ENCODE measurements at regions not wholly inside any gene's neighbourhood (a gene's known extent, or its start where the extent isn't known, plus 50 kb on each side); places are given as distances from the start of the nearest gene placed in this dataset.

- no peak for DNase-seq
Measured at GRCh38 chr10:3723766-3724165, 61.2 kb downstream of the KLF6 start.

DNA sequence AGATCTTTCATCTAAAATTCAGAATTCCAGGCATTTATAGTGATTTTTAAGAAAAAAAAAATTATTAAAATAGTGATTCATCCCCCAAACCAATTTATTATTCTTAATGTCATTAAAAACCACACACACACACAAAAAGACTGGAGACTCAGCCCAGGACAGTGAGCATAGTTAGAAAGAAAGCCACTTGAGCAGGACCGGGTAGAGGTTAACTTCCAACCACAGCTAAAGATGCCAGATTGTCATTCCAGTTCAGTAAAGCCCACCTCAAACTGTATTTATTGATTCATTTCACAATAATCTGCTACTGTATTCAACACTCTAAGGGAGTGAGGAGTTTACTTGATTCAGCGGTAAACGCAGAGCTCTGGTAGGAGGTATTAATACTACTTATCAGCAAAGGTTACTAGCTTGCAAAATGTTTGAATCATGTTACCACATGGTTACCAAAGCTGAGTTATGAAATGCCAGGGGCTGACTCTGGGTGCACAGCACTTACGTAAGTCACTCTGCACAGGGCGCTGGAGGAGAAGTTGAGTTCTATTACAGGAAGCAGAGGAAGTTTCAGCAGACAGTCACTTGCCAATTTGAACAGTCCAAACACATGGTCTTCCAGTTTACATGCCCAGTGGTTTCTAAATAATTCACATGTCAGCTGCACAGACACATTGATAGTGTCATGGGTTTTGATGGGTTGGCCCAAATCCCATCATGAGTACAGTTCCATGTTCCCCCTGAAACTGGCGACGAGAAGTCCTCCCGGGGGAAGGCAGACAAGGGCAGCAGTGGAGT lies 64.6 kb downstream of the KLF6 start:
- DNase-seq: no peak

DNA sequence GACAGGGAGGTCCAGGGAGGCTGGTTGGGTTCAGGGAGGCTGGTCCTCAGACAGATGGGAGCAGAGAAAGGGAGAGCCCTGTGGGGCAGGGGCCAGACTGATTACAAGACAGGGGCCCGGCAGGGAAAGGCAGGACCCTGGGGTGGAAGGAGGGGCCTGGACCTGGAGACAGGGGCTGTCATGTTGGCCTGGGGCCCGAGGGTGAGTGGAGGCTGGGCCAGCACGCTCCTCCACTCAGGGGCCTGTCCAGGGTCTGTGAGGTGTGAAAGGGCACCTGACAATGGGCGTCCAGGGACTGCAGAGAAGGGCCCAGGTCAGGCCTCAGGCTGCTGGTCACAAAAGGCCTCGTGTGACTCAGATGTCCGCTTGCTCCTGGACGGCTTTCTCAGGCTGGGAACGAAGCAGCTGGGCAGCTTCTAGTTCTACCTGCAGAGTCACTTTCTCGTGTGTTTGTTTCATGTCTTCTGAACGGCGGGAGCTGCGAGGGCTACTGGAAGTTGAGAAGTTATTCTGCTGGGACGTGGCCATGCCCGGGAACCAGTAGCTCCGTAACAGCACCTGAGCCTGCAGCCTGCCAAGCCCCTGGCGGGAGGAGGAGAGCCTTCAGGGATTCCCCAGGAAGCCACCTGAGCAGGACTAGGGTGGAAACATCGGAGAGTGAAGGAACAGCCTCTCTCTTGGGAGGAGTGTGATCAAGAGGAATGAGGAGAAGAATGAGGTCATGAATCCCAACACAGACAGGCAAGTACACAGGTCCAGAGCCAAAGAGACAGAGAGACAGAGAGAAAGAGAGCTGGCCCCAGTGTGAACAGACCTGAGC lies 65.8 kb downstream of the KLF6 start:
- no peak for DNase-seq

GRCh38 chr10:3716093-3716492 lies 68.9 kb downstream of the KLF6 start:
- no peak for DNase-seq

DNA sequence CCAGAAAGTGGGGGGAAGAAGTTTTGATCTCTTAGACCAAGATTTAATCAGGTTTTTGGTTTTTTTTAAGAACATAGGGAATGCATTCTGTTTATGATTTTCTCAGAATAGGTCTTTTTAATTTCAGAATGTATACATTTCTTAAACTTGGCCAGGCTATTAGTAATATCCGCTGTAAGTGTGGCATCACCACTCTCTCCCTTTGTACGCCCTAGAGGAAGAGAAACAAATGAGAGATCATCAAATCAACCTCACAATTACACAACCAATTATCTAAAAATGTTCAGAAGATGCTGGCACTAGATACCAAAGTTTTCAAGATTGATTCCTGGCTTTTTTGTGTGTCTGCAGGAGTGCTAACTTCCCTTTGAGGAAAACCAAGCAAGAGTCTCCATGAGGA lies 70.0 kb downstream of the KLF6 start:
- DNase-seq: no peak

DNA sequence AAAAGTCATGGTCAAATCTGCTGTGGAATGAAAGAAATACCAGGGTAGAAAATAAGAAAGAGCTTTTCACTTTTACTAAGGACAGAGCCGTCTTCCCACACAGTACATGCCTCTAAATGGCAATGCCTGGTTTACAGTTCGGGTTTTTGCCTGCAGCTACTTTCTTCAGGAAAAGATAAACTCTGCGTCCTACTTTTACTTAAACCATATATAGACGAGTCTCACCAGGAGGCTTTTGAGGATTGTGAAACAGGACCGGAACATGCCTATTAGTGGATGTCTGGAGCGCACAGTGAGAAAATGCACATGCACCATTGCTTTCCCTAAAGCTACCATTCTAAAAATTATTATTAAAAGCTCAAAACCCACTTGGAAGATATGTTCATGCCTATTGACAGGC lies 70.5 kb downstream of the KLF6 start:
- no peak for DNase-seq

- DNase-seq: no peak
Measured at GRCh38 chr10:3712707-3713106, 72.3 kb downstream of the KLF6 start.

DNA sequence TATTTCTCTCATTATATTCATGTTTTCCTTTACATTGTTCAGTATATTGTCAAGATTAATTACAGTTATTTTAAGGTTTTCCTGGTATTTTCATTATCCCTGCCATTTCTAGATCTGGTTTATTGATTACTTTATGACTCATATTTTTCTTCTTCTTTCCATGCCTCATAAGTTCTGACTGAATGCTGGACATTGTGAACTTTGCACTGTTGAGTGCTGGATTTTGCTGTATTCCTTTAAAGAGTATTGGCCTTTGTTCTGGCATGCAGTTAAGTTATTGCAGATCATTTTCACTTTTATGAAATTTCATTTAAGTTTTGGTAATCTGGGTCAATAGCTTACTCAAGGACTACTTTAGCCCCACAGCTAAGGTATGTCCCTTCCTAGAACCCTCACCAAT lies 73.1 kb downstream of the KLF6 start:
- DNase-seq: no peak

GRCh38 chr10:3710764-3711163 lies 74.2 kb downstream of the KLF6 start:
- DNase-seq: no peak

DNA sequence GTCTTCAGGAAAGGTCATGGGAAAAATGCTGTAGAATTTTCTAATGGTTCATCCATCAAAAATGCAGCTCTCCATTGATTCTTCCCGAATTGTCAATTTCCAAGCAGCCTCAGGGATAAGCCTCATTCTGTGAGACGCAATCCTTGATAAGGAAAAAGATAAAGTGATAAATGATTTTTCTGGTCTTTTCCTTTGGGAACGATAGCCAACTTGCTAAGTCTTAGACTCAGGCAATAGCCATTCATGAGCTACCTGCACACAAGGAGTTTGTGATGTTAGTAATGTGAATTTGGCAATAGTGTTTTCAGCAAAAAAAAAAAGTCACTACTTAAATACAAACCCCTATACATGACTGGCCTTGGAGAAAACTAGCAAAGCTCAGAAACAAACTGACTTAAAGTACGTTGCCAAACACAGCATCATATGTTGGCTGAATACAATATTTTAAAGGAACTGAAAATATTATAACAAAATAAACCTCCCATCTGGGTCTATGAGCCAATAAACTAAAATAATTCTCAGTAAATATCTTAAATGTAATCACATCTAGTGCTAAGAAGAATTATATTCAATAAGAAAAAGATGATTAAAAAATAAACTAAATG lies 75.5 kb downstream of the KLF6 start:
- DNase-seq: no peak

- no peak for DNase-seq
Measured at GRCh38 chr10:3708852-3709251, 76.2 kb downstream of the KLF6 start.

GRCh38 chr10:3704565-3705325 lies 80.3 kb downstream of the KLF6 start:
- no peak for DNase-seq

GRCh38 chr10:3702569-3702968 lies 82.4 kb downstream of the KLF6 start:
- no peak for DNase-seq

GRCh38 chr10:3702056-3702546 lies 82.9 kb downstream of the KLF6 start:
- DNase-seq: no peak

DNA sequence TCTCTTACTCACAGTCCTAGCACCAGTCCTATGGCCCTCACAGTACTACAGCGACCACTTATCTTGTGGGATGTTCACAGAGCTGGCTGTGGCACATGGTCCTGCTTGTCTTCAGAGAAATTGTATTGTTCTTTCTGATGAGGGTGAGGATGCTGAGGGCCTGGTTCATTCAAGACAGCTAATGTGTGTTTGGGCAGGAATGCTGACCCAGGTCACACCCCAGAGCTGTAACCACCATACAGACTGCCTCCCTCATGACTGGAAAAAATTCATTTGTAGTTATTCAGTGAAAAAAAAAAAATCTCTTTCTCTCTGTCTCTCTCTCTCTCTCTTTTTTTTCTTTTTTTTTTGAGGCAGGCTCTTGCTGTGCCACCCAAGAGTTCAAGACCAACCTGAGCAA lies 83.5 kb downstream of the KLF6 start:
- no peak for DNase-seq

DNA sequence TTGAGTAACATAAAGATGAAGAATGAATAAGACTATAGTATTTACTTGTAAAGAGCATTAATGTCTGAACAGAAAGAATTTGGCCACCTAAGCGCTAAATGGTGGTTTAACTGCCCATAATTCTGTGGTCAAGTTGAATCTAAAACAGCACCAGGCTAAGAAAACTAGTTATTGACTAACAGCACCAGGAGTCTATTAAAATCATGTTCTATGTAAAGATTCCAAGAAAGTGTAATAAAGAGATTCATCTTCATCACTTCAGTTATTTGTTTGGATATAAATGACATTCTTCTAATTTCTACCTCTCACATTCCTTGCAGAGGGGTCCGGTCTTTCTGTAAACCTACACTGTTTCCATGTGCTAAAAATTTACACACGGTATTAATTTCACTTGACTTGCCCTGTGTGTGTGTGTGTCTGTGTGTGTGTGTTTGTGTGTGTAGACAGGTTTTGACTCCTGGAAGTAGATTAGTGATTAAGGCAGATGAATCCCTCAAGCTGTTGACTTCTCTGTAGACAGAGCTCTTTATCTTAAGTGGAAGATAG lies 84.4 kb downstream of the KLF6 start:
- no peak for DNase-seq

GRCh38 chr10:3699916-3700315 lies 85.1 kb downstream of the KLF6 start:
- no peak for DNase-seq

- no peak for DNase-seq
Measured at GRCh38 chr10:3698312-3698711, 86.7 kb downstream of the KLF6 start.

DNA sequence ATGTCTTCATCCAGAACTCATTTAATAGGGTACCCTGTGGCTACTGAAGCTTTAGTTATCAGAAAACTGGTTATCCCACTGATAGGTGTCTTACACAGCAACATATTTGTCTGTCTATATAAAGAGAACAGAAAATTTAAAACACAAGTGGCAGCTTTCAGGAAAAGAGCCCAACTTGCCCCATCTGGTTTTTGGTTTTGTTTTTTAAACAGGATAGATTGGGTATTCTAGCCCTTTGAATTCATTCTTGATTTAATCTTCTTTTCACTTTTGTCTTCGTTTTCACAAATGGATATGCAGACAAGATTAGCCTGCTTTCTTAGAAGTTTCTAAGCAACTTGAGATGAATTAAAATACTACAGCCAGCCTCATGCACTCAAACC lies 91.3 kb downstream of the KLF6 start:
- no peak for DNase-seq

GRCh38 chr10:3693022-3693697 lies 91.8 kb downstream of the KLF6 start:
- no peak for DNase-seq

- no peak for DNase-seq
Measured at GRCh38 chr10:3692387-3692999, 92.5 kb downstream of the KLF6 start.

DNA sequence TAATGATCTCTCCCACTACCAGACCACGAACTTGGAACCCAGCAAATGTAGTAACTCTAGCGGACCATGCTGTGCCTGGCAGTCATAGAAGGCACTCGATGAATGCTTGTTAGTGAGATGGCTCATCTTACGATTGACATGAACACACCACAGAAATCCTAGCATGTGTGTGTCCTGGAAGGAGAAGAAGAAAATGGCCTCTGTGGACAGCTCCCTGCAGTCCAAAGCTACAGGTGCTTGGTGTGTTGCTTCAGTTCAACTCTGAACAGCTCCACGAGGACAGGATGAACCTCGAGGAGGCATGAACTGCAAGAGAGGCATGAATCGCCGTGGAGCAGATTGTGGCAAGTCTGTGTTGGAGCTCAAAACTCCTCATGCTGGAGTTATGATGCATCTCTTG lies 93.5 kb downstream of the KLF6 start:
- no peak for DNase-seq

Measured in central memory CD4-positive, alpha-beta T cell (primary cell).